ENCODE measurements at regions not wholly inside any gene's neighbourhood (a gene's known extent, or its start where the extent isn't known, plus 50 kb on each side); places are given as distances from the start of the nearest gene placed in this dataset.

DNA sequence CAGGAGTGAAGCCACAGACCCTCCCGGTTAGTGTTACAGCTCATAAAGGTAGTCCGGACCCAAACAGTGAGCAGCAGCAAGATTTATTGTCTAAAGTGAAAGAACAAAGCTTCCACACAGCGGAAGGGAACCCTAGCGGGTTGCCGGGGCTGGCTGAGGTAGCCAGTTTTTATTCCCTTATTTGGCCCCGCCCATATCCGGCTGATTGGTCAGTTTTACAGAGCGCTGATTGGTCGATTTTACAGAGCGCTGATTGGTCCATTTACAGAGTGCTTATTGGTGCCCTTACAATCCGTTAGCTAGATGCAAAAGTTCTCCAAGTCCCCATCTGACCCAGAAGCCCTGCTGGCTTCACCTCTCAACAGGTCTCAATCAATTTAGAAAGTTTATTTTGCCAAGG is 126.0 kb upstream of the RFC3 start:
- no peaks in the 10 kb centered on the region for H3K36me3 ChIP-seq (ENCODE audit: insufficient read depth, low read length)
- no peak overlapping the region for H3K4me3 ChIP-seq
- DNase-seq (ENCODE audit: low read depth, low spot score): no peak
- no peak overlapping the region for H3K27ac ChIP-seq
- H3K9me3 ChIP-seq (ENCODE audit: low read depth, low read length): no peaks in the 10 kb centered on the region
- no peak overlapping the region for H3K9ac ChIP-seq (ENCODE audit: insufficient read length)
- TF ChIP-seq FOXP2 (optimal IDR thresholded peaks at IDR 0.05; ENCODE audit: control extremely low read depth, extremely low read length, insufficient read depth): no peak
- TF ChIP-seq EZH2 (IDR thresholded peaks at IDR 0.05): no peak
- TF ChIP-seq POLR2AphosphoS5 (IDR thresholded peaks at IDR 0.05; ENCODE audit: borderline replicate concordance, low read depth, low read length): no peak

DNA sequence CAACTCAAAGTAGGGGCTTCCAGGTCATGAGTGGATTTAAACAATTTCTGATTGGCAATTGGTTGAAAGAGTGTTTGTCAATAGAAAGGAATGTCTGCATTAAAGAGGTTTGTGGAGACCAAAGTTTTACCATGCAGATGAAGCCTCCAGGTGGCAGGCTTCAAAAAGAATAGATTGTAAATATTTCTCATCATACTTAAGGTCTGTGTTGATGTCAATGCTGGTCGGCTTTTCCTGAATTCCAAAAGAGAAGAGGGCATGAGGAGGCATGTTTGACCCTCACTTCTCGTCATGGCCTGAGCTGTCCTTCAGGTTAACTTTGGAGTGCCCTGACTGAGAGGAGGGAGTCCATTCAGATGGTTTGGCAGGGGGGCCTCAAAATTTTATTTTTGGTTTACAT is 125.4 kb upstream of the RFC3 start:
- TF ChIP-seq EZH2 (IDR thresholded peaks at IDR 0.05) (no peak), FOXP2 (optimal IDR thresholded peaks at IDR 0.05; ENCODE audit: control extremely low read depth, extremely low read length, insufficient read depth) (no peak), POLR2AphosphoS5 (IDR thresholded peaks at IDR 0.05; ENCODE audit: borderline replicate concordance, low read depth, low read length) (no peak)
- no peaks in the 10 kb centered on the region for H3K9me3 ChIP-seq (ENCODE audit: low read depth, low read length)
- no peaks in the 10 kb centered on the region for H3K36me3 ChIP-seq (ENCODE audit: insufficient read depth, low read length)
- no peak for DNase-seq (ENCODE audit: low read depth, low spot score)
- H3K9ac ChIP-seq (ENCODE audit: insufficient read length): no peak overlapping the region
- no peak overlapping the region for H3K4me3 ChIP-seq
- H3K27ac ChIP-seq: no peak overlapping the region

DNA sequence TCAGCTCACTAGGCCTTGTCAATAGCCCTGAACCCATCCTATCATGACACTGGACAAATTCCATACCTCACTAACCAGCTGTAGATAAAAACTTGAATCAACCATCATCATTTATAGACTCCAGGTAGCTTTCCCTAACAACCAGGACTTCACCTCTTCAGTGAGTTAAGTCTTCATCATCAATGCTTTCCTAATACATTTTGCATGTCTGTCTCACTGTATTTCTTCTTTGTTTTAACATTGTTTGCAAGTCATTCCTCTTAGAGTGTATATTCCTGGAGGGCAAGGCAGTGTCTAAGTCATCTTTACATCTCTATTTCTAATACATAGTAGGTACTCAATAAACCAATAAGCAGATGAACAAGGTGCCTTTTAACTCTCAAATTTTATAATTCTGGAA is 123.4 kb upstream of the RFC3 start:
- Histone ChIP-seq H3K27ac (no peak overlapping the region), H3K9me3 (ENCODE audit: low read depth, low read length) (no peaks in the 10 kb centered on the region), H3K36me3 (ENCODE audit: insufficient read depth, low read length) (no peaks in the 10 kb centered on the region), H3K4me3 (no peak overlapping the region), H3K9ac (ENCODE audit: insufficient read length) (no peak overlapping the region)
- no peak for DNase-seq (ENCODE audit: low read depth, low spot score)
- TF ChIP-seq POLR2AphosphoS5 (IDR thresholded peaks at IDR 0.05; ENCODE audit: borderline replicate concordance, low read depth, low read length) (no peak), EZH2 (IDR thresholded peaks at IDR 0.05) (no peak), FOXP2 (optimal IDR thresholded peaks at IDR 0.05; ENCODE audit: control extremely low read depth, extremely low read length, insufficient read depth) (no peak)

DNA sequence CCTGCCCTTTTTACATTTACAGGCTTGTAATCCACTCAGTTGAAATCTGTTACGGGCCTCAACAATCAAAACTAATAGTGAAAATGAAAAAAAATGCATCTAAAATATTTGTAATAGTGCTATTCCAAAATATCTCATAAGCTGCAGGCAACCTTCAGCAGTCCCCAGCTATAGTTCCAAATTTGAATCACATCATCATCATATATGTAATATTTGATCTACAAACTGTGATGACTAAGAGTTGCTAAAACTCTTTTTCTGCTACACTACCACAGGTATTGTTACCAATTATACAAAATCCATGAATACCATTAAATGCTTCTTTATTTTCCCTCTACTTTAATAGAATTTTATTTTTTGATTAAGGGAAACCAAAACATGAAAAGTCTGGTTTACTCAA is 121.4 kb upstream of the RFC3 start:
- no peak overlapping the region for H3K27ac ChIP-seq
- TF ChIP-seq EZH2 (IDR thresholded peaks at IDR 0.05) (no peak), FOXP2 (optimal IDR thresholded peaks at IDR 0.05; ENCODE audit: control extremely low read depth, extremely low read length, insufficient read depth) (no peak), POLR2AphosphoS5 (IDR thresholded peaks at IDR 0.05; ENCODE audit: borderline replicate concordance, low read depth, low read length) (no peak)
- no peak overlapping the region for H3K4me3 ChIP-seq
- H3K9ac ChIP-seq (ENCODE audit: insufficient read length): no peak overlapping the region
- DNase-seq (ENCODE audit: low read depth, low spot score): no peak
- H3K36me3 ChIP-seq (ENCODE audit: insufficient read depth, low read length): no peaks in the 10 kb centered on the region
- H3K9me3 ChIP-seq (ENCODE audit: low read depth, low read length): no peaks in the 10 kb centered on the region

DNA sequence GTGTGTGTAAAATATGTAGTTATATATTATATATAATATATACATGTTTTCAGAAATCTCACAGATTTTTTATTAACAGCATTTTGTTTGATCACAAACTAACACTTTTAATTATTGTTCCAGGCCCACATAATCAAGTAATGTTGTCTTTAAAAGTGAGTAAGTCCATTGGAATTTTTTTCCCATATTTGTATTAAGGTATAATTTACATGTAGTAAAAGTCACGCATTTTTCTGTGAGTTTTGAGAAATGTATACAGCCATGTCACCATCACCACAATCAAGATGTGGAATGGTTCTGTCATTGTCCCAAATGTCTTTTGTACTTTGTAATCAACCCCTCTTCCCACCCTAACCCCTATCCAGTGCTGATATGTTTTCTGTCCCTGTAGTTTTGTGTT is 120.0 kb upstream of the RFC3 start:
- no peak overlapping the region for H3K9ac ChIP-seq (ENCODE audit: insufficient read length)
- no peaks in the 10 kb centered on the region; the same call in 1 of the 2 replicates for H3K9me3 ChIP-seq (ENCODE audit: low read depth, low read length)
- H3K36me3 ChIP-seq (ENCODE audit: insufficient read depth, low read length): no peaks in the 10 kb centered on the region
- no peak for TF ChIP-seq EZH2 (IDR thresholded peaks at IDR 0.05)
- no peak for TF ChIP-seq POLR2AphosphoS5 (IDR thresholded peaks at IDR 0.05; ENCODE audit: borderline replicate concordance, low read depth, low read length)
- no peak for TF ChIP-seq FOXP2 (optimal IDR thresholded peaks at IDR 0.05; ENCODE audit: control extremely low read depth, extremely low read length, insufficient read depth)
- no peak overlapping the region for H3K27ac ChIP-seq
- DNase-seq (ENCODE audit: low read depth, low spot score): no peak
- H3K4me3 ChIP-seq: no peak overlapping the region

DNA sequence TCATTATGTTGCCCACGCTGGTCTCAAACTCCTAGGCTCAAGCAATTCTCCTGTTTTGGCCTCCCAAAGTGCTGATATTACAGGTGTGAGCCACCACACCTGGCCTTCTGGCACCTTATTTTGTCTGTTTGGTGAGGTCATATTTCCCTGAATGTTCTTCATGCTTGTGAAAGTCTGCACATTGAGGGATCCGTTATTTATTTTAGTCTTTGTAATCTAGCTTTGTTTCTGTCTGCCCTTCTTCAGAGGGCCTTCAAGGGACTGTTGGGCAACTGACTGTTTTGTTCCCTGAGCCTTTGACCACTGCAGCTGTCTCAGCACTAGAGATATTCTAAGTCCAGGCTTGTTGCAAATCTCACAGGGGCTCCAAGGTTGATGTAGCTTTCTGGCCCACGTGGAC is 110.5 kb upstream of the RFC3 start:
- no peaks in the 10 kb centered on the region for H3K36me3 ChIP-seq (ENCODE audit: insufficient read depth, low read length)
- no peaks in the 10 kb centered on the region; the same call in 1 of the 2 replicates for H3K9me3 ChIP-seq (ENCODE audit: low read depth, low read length)
- no peak overlapping the region for H3K27ac ChIP-seq
- H3K4me3 ChIP-seq: no peak overlapping the region
- DNase-seq (ENCODE audit: low read depth, low spot score): no peak
- TF ChIP-seq EZH2 (IDR thresholded peaks at IDR 0.05): no peak
- no peak for TF ChIP-seq FOXP2 (optimal IDR thresholded peaks at IDR 0.05; ENCODE audit: control extremely low read depth, extremely low read length, insufficient read depth)
- TF ChIP-seq POLR2AphosphoS5 (IDR thresholded peaks at IDR 0.05; ENCODE audit: borderline replicate concordance, low read depth, low read length): no peak
- H3K9ac ChIP-seq (ENCODE audit: insufficient read length): no peak overlapping the region

DNA sequence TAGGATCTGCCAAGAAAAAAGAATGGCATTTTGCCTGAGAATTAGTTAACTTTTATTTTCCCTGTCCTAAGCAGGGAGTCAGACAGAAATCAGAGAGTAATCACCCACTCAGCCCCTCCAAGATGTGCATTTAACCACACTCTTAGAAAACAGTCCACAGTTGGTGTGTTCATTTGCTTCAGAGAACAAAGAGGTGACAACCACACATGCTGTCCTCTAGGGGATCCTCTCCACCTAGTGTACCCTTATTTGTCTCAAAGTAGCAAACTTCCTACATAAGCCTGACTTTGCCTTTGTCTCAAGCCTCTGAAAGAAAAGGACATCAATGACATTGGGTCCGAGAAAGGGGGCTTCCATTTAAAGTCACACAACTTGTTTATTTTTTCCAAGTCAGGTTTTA is 107.0 kb upstream of the RFC3 start:
- Histone ChIP-seq H3K27ac (no peak overlapping the region), H3K9ac (ENCODE audit: insufficient read length) (no peak overlapping the region), H3K36me3 (ENCODE audit: insufficient read depth, low read length) (no peaks in the 10 kb centered on the region), H3K4me3 (no peak overlapping the region), H3K9me3 (ENCODE audit: low read depth, low read length) (no peaks in the 10 kb centered on the region)
- DNase-seq (ENCODE audit: low read depth, low spot score): no peak
- TF ChIP-seq FOXP2 (optimal IDR thresholded peaks at IDR 0.05; ENCODE audit: control extremely low read depth, extremely low read length, insufficient read depth) (no peak), EZH2 (IDR thresholded peaks at IDR 0.05) (no peak), POLR2AphosphoS5 (IDR thresholded peaks at IDR 0.05; ENCODE audit: borderline replicate concordance, low read depth, low read length) (no peak)

DNA sequence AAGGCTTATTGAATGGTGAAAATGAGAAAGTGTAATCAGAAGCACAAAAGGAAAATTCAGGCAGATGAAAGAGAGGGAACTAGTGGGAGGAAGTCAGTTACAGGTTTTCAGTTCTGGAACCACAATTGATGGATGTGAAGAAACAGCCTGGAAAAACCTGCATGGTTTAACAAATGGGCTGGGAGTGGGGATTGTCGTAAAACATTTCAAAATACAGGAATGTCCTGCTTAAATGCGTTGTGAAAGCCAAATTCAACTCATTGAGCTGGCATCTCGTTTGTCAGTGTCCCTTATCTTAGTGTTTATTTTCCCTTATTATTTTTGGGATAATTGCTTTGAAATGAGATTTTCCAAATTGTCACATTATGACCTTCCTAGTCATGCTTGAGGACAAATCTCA is 106.5 kb upstream of the RFC3 start:
- no peak for DNase-seq (ENCODE audit: low read depth, low spot score)
- H3K27ac ChIP-seq: no peak overlapping the region
- H3K4me3 ChIP-seq: no peak overlapping the region
- no peak for TF ChIP-seq POLR2AphosphoS5 (IDR thresholded peaks at IDR 0.05; ENCODE audit: borderline replicate concordance, low read depth, low read length)
- H3K36me3 ChIP-seq (ENCODE audit: insufficient read depth, low read length): no peaks in the 10 kb centered on the region
- no peaks in the 10 kb centered on the region for H3K9me3 ChIP-seq (ENCODE audit: low read depth, low read length)
- no peak overlapping the region for H3K9ac ChIP-seq (ENCODE audit: insufficient read length)

DNA sequence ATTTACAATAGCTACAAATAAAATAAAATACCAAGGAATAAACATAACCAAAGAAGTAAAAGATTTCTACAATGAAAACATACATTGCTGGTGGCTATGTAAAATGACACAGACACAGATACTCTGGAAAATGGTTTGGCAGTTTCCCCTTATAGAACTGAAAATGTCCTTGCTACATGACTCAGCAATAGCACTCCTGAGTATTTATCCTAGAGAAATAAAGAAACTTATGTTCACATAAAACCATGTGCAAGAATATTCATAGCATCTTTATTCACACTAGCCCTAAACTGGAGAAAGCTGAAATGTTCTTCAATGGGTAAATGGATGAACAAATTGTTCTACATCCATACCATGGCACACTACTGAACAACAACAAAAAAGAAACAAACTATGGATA is 100.2 kb upstream of the RFC3 start:
- no peak overlapping the region for H3K9ac ChIP-seq (ENCODE audit: insufficient read length)
- H3K36me3 ChIP-seq (ENCODE audit: insufficient read depth, low read length): no peaks in the 10 kb centered on the region
- TF ChIP-seq FOXP2 (optimal IDR thresholded peaks at IDR 0.05; ENCODE audit: control extremely low read depth, extremely low read length, insufficient read depth) (no peak), EZH2 (IDR thresholded peaks at IDR 0.05) (no peak), POLR2AphosphoS5 (IDR thresholded peaks at IDR 0.05; ENCODE audit: borderline replicate concordance, low read depth, low read length) (no peak)
- H3K4me3 ChIP-seq: no peak overlapping the region
- no peak for DNase-seq (ENCODE audit: low read depth, low spot score)
- no peaks in the 10 kb centered on the region for H3K9me3 ChIP-seq (ENCODE audit: low read depth, low read length)
- no peak overlapping the region for H3K27ac ChIP-seq

Measured in SK-N-MC (cell line).